ENCODE measurements at regions not wholly inside any gene's neighbourhood (a gene's known extent, or its start where the extent isn't known, plus 50 kb on each side); places are given as distances from the start of the nearest gene placed in this dataset.

DNA sequence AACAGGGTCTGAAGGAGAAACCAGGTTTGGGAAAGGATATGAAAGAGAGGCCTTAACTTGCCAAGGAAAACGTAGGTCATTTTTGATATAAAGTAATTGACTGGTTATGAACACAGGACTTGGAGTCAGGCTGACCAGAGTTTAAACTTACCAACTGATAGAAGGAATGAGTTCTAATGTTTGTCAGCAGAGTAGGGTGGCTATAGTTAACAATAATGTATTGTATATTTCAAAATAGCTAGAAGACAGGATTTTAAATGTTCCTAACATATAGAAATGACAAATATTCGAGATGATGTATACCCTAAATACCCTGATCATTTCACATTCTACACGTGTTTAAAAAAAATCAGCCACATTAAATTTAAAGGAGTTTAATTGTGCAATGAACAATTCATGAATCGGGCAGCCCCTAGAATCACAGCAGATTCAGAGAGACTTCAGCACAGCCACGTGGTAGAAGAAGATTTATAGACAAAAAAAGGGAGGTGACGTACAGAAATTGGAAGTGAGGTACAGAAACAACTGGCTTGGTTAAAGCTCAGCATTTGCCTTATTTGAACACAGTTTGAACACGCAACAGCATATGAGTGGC, 52.5 kb upstream of the PLEKHG7 start:
- TF ChIP-seq, protein P1, sequence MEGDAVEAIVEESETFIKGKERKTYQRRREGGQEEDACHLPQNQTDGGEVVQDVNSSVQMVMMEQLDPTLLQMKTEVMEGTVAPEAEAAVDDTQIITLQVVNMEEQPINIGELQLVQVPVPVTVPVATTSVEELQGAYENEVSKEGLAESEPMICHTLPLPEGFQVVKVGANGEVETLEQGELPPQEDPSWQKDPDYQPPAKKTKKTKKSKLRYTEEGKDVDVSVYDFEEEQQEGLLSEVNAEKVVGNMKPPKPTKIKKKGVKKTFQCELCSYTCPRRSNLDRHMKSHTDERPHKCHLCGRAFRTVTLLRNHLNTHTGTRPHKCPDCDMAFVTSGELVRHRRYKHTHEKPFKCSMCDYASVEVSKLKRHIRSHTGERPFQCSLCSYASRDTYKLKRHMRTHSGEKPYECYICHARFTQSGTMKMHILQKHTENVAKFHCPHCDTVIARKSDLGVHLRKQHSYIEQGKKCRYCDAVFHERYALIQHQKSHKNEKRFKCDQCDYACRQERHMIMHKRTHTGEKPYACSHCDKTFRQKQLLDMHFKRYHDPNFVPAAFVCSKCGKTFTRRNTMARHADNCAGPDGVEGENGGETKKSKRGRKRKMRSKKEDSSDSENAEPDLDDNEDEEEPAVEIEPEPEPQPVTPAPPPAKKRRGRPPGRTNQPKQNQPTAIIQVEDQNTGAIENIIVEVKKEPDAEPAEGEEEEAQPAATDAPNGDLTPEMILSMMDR (conservative IDR thresholded peaks at IDR 0.05; ENCODE audit: low read depth, low read length): no peak; the same call in 1 of the 2 replicates
- no peak for TF ChIP-seq EZH2 (IDR thresholded peaks at IDR 0.05; ENCODE audit: borderline replicate concordance, low read depth, low read length, poor library complexity, severe bottlenecking)

All from A673 (cell line).